Fibroblast of lung (primary cell): ENCODE measurements at regions not wholly inside any gene's neighbourhood (a gene's known extent, or its start where the extent isn't known, plus 50 kb on each side); places are given as distances from the start of the nearest gene placed in this dataset.

Source experiments
- CTCF ChIP-seq, 2 donors: IDR thresholded peaks in 1 of 2; conservative IDR thresholded peaks in 1 of 2; 1 replicate in 1 of 2; 2 replicates in 1 of 2; pipeline ENCODE4 v1.5.1; 2011 to 2012; ENCODE audit warnings: low read length in 2 of 2, control low read depth in 1 of 2, inconsistent platforms in 1 of 2, low read depth in 1 of 2, mild to moderate bottlenecking in 1 of 2
- EZH2 ChIP-seq: IDR thresholded peaks from 2 replicates; pipeline ENCODE4 v1.5.1; 2012; ENCODE audit warnings: low read length, control low read depth, mild to moderate bottlenecking; ENCODE audit errors: missing control alignments

GRCh38 chr5:57675236-57675635 lies 192.6 kb upstream of the ACTBL2 start:
- TF ChIP-seq CTCF (conservative IDR thresholded peaks at IDR 0.05 in 1 of 2, IDR thresholded peaks at IDR 0.05 in 1 of 2; ENCODE audit: low read depth in 1 of 2, low read length in 2 of 2) = no peak
- TF ChIP-seq EZH2 = no peak
